DMS 273 (cell line): ENCODE measurements at regions not wholly inside any gene's neighbourhood (a gene's known extent, or its start where the extent isn't known, plus 50 kb on each side); places are given as distances from the start of the nearest gene placed in this dataset.

Experiments used
- DNase-seq: peaks from one replicate; lab custom pipeline; 2025; ENCODE audit not compliant: unreplicated experiment; lab: John Stamatoyannopoulos, UW

DNA sequence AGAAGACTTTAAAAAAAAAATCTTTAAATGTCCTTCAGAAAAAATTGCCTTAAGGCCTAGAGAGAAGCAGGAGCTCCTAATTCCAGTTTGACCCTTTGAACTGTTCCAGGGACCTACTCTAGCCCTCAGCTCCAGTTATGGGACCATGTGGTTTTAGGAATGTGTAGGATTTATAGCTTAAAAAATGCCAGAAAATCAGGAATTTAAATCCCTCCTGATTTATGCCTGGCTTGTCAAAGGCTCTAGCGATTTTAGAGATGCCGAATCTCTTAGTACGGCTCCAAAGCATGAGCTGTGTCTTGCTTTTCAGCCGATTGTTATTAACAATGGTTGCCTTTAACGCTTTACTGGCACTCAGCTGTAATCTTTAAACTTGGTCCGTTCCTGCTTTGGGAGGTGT, 130.6 kb upstream of the NPVF start:
- DNase-seq = no peak

GRCh38 chr7:25359471-25360059, 131.3 kb upstream of the NPVF start:
- DNase-seq = peak; percentile 70

- peak; percentile 81 for DNase-seq
Measured at GRCh38 chr7:25360451-25360850, 132.2 kb upstream of the NPVF start.

GRCh38 chr7:25361387-25361786, 133.1 kb upstream of the NPVF start:
- DNase-seq = no peak

GRCh38 chr7:25361863-25362262, 133.6 kb upstream of the NPVF start:
- peak; percentile 30 for DNase-seq

DNA sequence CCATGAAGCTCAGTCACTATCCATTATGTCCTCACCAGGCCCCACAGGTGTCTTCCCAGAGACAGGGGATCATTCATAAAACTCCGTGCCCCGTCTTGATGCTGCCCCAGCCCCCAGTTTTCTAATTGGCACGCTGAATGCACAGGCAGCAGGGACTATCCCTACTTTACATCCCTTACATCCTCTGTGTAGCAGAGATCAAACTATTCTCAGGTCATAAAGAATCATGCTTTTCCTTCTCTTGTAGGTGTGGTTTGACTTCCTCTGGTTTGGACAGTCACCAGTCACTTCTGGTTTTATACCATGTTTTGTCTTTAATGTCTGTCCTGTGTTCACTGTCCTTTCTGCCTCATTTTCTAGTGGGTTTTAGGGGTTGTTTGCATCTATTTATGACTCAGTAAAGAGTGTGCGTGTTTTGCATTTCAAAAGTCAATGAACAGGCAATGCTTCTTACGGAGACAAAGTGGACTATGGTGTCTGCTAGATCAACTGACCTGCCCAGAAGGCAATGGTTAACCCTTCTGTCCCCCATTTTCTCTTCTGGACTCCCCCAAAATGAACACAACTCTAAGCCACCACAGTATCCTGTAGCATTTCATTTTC, 140.4 kb upstream of the NPVF start:
- no peak for DNase-seq

GRCh38 chr7:25369786-25370185, 141.5 kb upstream of the NPVF start:
- peak; percentile 23 for DNase-seq

- no peak for DNase-seq
Measured at GRCh38 chr7:25371972-25372371, 143.7 kb upstream of the NPVF start.

- DNase-seq = peak; percentile 29
Measured at GRCh38 chr7:25375805-25376600, 147.7 kb upstream of the NPVF start.

GRCh38 chr7:25379351-25380300, 151.3 kb upstream of the NPVF start:
- no peak for DNase-seq

DNA sequence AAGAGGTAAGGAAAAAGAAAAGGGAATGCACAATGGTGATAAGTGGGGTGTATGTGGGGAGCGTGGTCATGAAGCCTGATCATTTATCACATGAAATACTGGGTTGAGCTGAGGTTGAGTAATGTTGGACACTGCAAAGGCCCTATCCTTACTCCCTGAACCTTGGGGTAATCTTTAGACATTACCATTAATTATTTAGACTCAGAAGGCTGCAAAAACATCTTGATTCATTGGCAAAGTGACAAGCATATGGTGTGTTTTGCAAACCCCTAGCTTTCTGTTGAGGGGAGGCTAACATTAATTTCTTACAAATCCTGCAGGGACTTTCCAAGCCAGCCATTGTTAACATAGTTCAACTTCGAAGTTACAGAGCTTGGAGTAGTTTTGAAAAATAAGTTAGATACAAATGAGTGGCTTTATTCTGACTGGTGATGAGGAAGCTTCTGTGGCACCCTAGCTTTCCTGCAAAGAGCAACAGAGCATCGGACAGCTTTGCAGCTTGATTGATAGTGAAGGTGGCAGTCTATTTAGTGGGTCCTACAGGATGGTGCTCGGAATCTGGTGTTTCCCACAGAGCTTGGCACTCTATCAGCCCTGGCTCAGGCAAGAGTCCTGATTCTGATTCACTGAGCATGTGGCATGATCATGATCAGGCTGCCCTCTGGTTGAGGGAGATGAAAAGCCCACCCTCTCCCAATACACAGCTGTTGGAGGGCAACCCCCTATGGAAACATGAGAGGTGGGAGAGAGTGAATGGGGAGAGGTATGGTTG, 153.7 kb upstream of the NPVF start:
- peak; percentile 88 for DNase-seq

DNA sequence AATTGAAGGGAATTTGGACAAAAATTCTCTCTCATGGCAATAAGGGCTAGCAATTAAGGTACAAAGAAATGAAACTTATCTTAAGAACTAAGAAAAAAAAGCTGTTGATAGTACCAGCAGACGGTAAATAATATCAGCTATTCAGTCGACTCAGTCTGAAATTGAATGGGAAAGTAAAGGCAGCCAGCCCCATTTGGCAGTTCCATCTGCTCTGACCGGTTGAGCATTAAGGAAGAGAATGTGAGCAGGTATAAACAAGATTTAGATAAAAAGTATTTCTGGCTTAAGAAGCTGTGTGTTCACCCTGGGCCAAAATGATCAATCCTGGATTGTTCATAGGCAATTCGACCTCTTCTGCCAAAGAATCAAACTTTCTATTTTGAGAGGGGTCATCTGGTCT, 154.6 kb upstream of the NPVF start:
- peak; percentile 54 for DNase-seq

GRCh38 chr7:25383402-25383801, 155.1 kb upstream of the NPVF start:
- peak; percentile 32 for DNase-seq

- peak; percentile 59 for DNase-seq
Measured at GRCh38 chr7:25384788-25385505, 156.7 kb upstream of the NPVF start.

DNA sequence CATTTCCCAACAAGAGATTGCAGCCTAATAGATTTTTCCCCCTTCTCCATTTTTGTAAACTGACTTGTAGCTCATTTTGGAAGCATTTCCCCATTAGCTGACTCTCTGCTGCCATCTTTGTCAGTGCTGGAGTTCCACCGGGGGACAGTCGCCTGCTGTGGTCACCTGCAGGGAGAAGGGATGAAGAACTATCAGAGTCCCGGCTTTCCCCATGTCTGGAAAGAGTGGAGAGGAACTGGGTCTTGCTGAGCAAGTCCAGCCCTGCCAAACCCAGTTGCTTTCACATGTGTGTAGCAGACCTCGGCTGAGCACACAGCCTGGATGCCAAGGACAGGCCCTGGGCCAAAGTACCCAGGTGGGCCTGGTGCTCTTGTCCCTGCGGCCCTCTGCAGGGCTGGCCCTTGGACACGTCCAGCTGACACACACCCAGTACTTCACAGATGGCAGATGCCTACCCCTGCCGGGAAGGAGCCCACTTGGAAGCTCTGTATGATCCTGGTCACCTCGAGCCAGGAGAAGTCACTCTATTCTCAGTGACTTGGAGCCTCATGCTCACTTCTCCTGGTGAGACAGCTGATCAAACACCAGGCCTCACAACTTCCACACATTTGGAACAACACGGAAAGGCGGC, 157.3 kb upstream of the NPVF start:
- peak; percentile 71 for DNase-seq

DNA sequence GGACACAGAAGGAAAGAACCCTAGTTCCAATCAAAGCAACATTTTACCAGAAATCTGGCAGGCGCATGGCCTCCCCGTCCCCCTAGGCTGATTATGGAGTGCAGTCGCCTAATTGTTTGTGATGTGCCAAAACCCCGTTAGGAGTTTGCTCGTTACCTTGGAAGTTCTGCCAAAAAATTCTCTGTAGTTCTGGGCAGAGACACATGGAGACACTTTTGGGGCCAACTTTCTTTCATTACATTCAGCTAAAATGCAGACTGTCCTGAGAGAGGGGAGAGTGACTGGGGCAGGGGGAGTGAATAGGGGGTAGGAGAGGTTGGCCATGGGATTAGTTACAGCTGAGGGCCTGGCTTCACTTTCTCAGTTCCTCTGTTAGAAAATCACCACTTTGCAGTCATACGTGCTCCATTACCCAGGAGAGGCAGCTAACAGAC, 158.0 kb upstream of the NPVF start:
- peak; percentile 61 for DNase-seq

- no peak for DNase-seq
Measured at GRCh38 chr7:25388681-25389080, 160.4 kb upstream of the NPVF start.

- DNase-seq = peak; percentile 88
Measured at GRCh38 chr7:25389489-25390106, 161.3 kb upstream of the NPVF start.
